Transverse colon (tissue), 3 donors: ENCODE measurements at regions not wholly inside any gene's neighbourhood (a gene's known extent, or its start where the extent isn't known, plus 50 kb on each side); places are given as distances from the start of the nearest gene placed in this dataset.

Experiments used
- CTCF ChIP-seq, 5 experiments: fragments of 200-600 bp in 3 of 5; fragments of 450-650 bp in 2 of 5; sonication (generic) in 3 of 5; IDR thresholded peaks; 1 replicate in 2 of 5; 2 replicates in 3 of 5; pipeline ENCODE4 v1.5.1; 2016 to 2017; ENCODE audit warnings: antibody characterized with exemption in 5 of 5, inconsistent platforms in 3 of 5, mild to moderate bottlenecking in 2 of 5, moderate library complexity in 1 of 5
- EP300 ChIP-seq: sonication (generic); formaldehyde crosslinking; IDR thresholded peaks from one replicate; pipeline ENCODE4 v1.6.1; 2017; ENCODE audit warnings: antibody characterized with exemption, low read depth

GRCh38 chr2:146997945-146998344 lies 846.9 kb upstream of the ACVR2A start:
- TF ChIP-seq CTCF (IDR thresholded peaks at IDR 0.05), result no peak
- TF ChIP-seq EP300, result no peak
